GM12878 (cell line): ENCODE measurements at regions not wholly inside any gene's neighbourhood (a gene's known extent, or its start where the extent isn't known, plus 50 kb on each side); places are given as distances from the start of the nearest gene placed in this dataset.

ENCODE experiments used
- CTCF ChIP-seq, 3 experiments: IDR thresholded peaks in 2 of 3; conservative IDR thresholded peaks in 1 of 3; 2 replicates each; pipeline ENCODE4 v1.5.1; 2011; ENCODE audit warnings: low read depth in 3 of 3, low read length in 3 of 3, mild to moderate bottlenecking in 3 of 3, control low read depth in 2 of 3, moderate library complexity in 2 of 3, inconsistent platforms in 1 of 3, mixed read lengths in 1 of 3; ENCODE audit not compliant: control insufficient read depth in 2 of 3, insufficient read depth in 1 of 3; ENCODE audit errors: extremely low read depth in 1 of 3
- EP300 ChIP-seq, 2 experiments: fragments of 150-350 bp in 1 of 2; IDR thresholded peaks; 2 replicates each; pipeline ENCODE4 v1.6.1; 2011 to 2012; ENCODE audit warnings: low read depth in 2 of 2, low read length in 2 of 2, borderline replicate concordance in 1 of 2, improper control_type of control experiment in 1 of 2, inconsistent platforms in 1 of 2; ENCODE audit not compliant: control insufficient read depth in 1 of 2
- EZH2 ChIP-seq: IDR thresholded peaks from 2 replicates; pipeline ENCODE4 v1.6.1; 2012; ENCODE audit warnings: low read depth, mild to moderate bottlenecking, control low read depth, inconsistent platforms, low read length, borderline replicate concordance; ENCODE audit not compliant: control insufficient read depth
- FOXK2 ChIP-seq: fragments of 450-650 bp; IDR thresholded peaks from 2 replicates; pipeline ENCODE4 v1.6.1; 2017; ENCODE audit warnings: mild to moderate bottlenecking, moderate library complexity
- NFYB ChIP-seq: IDR thresholded peaks from 2 replicates; pipeline ENCODE4 v1.6.1; 2011; ENCODE audit warnings: low read depth, mild to moderate bottlenecking, low read length, improper control_type of control experiment, moderate library complexity; ENCODE audit not compliant: insufficient read depth
- POLR2A ChIP-seq: IDR thresholded peaks from 2 replicates; pipeline ENCODE4 v1.6.1; 2011; ENCODE audit warnings: low read depth, mild to moderate bottlenecking, low read length
- RAD21 ChIP-seq: IDR thresholded peaks from 2 replicates; pipeline ENCODE4 v1.6.1; 2011; ENCODE audit warnings: mild to moderate bottlenecking, low read depth, low read length, moderate library complexity; ENCODE audit not compliant: insufficient read depth
- RAD51 ChIP-seq: fragments of 450-650 bp; IDR thresholded peaks from 2 replicates; pipeline ENCODE4 v1.6.1; 2016; ENCODE audit warnings: moderate library complexity, mild to moderate bottlenecking, inconsistent platforms
- SIN3A ChIP-seq: IDR thresholded peaks from 2 replicates; pipeline ENCODE4 v1.6.1; 2012; ENCODE audit warnings: low read depth, low read length, improper control_type of control experiment
- TAF1 ChIP-seq: IDR thresholded peaks from 2 replicates; pipeline ENCODE4 v1.6.1; 2011; ENCODE audit warnings: mild to moderate bottlenecking, low read depth, low read length, borderline replicate concordance
- TARDBP ChIP-seq: IDR thresholded peaks from 2 replicates; pipeline ENCODE4 v1.6.1; 2016; ENCODE audit warnings: borderline replicate concordance
- ZSCAN29 ChIP-seq: fragments of 450-650 bp; IDR thresholded peaks from 2 replicates; pipeline ENCODE4 v1.6.1; 2017; ENCODE audit warnings: mild to moderate bottlenecking, moderate library complexity
- TF ChIP-seq, protein P1 (sequence below): IDR thresholded peaks from 2 replicates; pipeline ENCODE4 v1.6.1; 2012; ENCODE audit warnings: mild to moderate bottlenecking, low read depth, low read length

- TF ChIP-seq RAD51 (no peak), CTCF (IDR thresholded peaks at IDR 0.05 in 2 of 3, conservative IDR thresholded peaks at IDR 0.05 in 1 of 3; ENCODE audit: control insufficient read depth in 2 of 3, extremely low read depth in 1 of 3, insufficient read depth in 1 of 3, low read depth in 3 of 3, low read length in 3 of 3) (no peak), FOXK2 (no peak), TAF1 (no peak), POLR2A (no peak), SIN3A (no peak), EP300 (IDR thresholded peaks at IDR 0.05; ENCODE audit: borderline replicate concordance in 1 of 2, control insufficient read depth in 1 of 2, low read depth in 2 of 2, low read length in 2 of 2) (no peak), TARDBP (no peak), NFYB (no peak), ZSCAN29 (no peak), EZH2 (no peak), RAD21 (no peak)
- TF ChIP-seq, protein P1, sequence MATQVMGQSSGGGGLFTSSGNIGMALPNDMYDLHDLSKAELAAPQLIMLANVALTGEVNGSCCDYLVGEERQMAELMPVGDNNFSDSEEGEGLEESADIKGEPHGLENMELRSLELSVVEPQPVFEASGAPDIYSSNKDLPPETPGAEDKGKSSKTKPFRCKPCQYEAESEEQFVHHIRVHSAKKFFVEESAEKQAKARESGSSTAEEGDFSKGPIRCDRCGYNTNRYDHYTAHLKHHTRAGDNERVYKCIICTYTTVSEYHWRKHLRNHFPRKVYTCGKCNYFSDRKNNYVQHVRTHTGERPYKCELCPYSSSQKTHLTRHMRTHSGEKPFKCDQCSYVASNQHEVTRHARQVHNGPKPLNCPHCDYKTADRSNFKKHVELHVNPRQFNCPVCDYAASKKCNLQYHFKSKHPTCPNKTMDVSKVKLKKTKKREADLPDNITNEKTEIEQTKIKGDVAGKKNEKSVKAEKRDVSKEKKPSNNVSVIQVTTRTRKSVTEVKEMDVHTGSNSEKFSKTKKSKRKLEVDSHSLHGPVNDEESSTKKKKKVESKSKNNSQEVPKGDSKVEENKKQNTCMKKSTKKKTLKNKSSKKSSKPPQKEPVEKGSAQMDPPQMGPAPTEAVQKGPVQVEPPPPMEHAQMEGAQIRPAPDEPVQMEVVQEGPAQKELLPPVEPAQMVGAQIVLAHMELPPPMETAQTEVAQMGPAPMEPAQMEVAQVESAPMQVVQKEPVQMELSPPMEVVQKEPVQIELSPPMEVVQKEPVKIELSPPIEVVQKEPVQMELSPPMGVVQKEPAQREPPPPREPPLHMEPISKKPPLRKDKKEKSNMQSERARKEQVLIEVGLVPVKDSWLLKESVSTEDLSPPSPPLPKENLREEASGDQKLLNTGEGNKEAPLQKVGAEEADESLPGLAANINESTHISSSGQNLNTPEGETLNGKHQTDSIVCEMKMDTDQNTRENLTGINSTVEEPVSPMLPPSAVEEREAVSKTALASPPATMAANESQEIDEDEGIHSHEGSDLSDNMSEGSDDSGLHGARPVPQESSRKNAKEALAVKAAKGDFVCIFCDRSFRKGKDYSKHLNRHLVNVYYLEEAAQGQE = no peak
Observed at GRCh38 chr20:24738981-24739633, 210.0 kb upstream of the CST7 start.
